ENCODE measurements at regions not wholly inside any gene's neighbourhood (a gene's known extent, or its start where the extent isn't known, plus 50 kb on each side); places are given as distances from the start of the nearest gene placed in this dataset.

DNA sequence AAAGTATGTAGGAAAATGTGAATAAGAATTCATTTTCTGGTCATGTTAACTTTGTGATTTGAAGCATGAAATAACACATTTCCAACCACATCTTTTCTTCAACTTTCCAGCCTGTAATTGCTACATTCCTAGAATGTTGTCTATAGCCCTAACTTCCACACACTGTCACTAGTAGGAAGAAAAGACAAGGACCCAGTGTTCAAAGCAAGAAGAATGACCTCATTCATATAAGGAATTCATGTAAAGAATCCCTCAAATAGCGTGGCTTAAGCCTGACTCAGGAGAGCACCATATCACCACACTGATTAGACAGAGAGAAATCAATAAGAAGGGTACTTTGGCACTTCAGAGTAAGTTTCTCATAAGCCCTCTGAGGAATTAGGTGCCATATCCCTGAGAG is 318.7 kb upstream of the CHRM2 start:
- DNase-seq (ENCODE audit: extremely low read depth in 1 of 2, low read depth in 1 of 2) = no peak

DNA sequence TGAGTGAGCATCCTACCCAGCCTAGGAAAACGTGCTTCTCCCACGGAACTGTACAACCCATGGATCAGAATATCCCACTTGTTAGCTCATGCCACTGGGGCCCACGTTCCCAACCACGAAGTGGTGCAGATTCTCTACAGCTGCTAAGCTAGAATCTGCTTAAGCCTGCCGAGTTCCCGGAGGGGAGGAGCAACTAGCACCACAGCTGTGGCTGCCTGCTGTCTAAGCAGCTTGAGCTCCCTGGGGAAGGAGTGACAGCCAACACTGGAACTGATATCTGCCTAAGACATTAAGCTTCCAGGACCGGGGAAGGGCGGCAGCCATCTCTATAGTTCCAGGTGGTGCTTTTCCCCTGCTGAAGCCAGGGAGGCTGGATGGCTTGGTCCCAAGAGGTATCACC is 334.7 kb upstream of the CHRM2 start:
- no peak for DNase-seq (ENCODE audit: extremely low read depth in 1 of 2, low read depth in 1 of 2)

DNA sequence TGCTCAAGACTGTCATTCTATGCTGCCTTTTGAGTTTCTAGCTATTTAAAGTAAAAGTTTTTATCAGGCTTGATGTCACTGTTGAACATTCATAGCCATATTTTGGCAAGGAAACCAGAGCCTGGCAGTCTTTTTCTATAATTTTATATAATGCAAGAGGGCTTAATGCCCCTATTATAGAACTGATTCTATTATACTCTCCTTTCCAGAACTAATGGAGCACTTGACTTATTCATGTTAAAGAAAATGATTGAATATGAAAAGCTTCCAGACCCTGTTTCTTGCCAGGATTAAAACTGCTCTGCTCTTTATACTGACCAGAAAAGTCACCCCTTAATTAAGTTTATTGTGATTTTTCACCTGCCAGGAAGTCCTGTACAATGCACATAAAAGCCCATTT is 337.6 kb upstream of the CHRM2 start:
- DNase-seq (ENCODE audit: extremely low read depth in 1 of 2, low read depth in 1 of 2) = no peak

DNA sequence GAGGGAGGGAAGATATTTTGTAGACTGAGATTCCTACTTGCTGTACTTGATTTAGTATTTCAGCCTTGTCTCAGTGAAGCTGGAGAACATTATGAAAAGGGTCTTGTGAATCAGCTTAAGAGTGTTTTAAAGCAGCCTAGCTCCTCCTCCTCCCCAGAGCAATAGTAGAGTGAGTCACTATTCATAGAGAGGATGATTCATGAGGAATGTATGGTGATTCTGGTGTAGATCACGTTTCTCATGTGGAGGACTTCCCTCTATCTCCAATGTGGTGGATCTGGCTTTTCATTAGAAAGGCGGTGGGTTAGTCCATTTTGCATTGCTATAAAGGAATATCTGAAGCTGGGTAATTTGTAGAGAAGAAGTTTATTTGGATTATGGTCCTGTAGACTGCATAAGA is 340.1 kb upstream of the CHRM2 start:
- no peak for DNase-seq (ENCODE audit: extremely low read depth in 1 of 2, low read depth in 1 of 2)

DNA sequence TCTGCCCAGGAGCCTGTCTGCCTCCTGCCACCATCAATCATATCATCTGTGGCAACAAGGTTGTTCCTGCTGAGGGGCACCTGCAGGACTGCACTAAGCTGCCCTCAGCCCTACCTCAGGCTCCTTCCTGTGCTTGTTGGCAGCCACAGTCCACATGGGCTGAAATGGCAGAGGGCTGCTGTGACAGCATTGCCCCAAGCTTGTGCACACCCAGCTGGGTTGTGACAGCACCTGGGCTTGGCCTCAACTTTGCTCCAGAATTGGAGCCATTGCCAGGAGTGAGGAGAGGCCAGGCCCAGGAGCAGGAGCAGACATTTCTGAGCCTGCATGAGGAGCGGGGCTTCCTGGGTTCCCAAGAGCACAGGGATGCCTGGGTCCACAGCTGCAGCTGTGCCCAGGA is 340.9 kb upstream of the CHRM2 start:
- DNase-seq (ENCODE audit: extremely low read depth in 1 of 2, low read depth in 1 of 2) = no peak

GRCh38 chr7:136526408-136527105 is 341.9 kb upstream of the CHRM2 start:
- no peak for DNase-seq (ENCODE audit: extremely low read depth in 1 of 2, low read depth in 1 of 2)

DNA sequence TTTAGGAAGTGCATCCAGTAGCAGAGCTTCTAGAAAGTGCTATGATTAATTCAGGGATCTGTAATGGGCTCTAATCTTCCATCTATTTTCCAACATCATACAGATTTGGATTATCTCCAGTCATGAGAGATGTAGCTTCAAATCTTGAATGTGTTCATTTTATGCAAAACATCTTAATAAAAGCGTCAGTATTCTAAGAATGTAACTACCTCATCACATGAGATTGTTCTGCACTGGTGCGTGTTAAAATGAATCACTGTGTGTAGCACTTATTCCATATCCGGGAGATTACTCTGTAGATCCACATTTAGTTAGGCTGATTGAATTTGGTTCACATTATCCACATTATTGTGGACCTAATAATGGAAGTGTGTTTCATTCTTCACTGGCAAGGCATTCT is 344.9 kb upstream of the CHRM2 start:
- DNase-seq (ENCODE audit: extremely low read depth in 1 of 2, low read depth in 1 of 2) = no peak

- no peak for DNase-seq (ENCODE audit: extremely low read depth in 1 of 2, low read depth in 1 of 2)
Measured at GRCh38 chr7:136517971-136518370, 350.5 kb upstream of the CHRM2 start.

GRCh38 chr7:136514776-136515175 is 353.7 kb upstream of the CHRM2 start:
- no peak for DNase-seq (ENCODE audit: extremely low read depth in 1 of 2, low read depth in 1 of 2)

GRCh38 chr7:136513744-136514143 is 354.7 kb upstream of the CHRM2 start:
- DNase-seq (ENCODE audit: extremely low read depth in 1 of 2, low read depth in 1 of 2) = no peak

DNA sequence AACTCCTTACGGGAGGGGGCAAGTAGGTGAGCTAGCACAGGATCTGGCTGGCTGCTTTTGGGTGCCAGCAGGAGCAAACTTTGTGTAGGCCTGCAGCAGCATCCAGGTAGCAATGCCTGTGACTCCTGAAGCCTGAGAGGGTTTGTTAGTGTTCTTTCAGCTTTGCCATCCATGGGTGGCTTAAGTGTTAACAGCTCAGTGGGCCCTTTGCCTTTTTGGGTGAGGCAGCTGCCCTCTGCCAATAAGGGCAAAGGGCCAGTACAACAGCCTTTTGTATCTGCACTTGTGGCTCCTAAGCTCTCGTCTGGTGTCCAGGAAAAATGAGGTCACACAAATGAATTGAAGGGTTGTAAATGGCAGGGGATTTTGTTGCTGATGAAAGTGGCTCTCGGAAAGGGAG is 359.0 kb upstream of the CHRM2 start:
- no peak for DNase-seq (ENCODE audit: extremely low read depth in 1 of 2, low read depth in 1 of 2)

- no peak for DNase-seq (ENCODE audit: extremely low read depth in 1 of 2, low read depth in 1 of 2)
Measured at GRCh38 chr7:136502162-136502561, 366.3 kb upstream of the CHRM2 start.

DNA sequence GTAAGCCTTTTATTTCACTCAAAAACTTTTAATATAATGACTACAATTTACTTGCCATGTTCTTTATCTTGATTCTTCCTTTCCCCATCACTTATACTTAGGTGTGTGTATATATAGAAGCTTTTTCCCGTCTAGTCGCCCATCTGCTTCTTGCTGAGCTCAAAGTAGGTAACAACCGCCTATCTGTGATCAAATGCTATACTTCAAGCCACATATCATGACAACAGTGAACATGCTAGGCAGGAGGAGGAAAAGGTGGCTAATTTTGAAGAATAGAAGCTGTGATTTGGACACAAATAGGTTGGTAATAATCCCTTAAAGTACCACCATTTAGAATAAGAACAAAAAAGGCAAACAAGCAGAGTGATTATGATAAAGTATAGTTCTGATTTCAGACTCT is 367.3 kb upstream of the CHRM2 start:
- no peak for DNase-seq (ENCODE audit: extremely low read depth in 1 of 2, low read depth in 1 of 2)

GRCh38 chr7:136496551-136496950 is 371.9 kb upstream of the CHRM2 start:
- DNase-seq (ENCODE audit: extremely low read depth in 1 of 2, low read depth in 1 of 2) = no peak

DNA sequence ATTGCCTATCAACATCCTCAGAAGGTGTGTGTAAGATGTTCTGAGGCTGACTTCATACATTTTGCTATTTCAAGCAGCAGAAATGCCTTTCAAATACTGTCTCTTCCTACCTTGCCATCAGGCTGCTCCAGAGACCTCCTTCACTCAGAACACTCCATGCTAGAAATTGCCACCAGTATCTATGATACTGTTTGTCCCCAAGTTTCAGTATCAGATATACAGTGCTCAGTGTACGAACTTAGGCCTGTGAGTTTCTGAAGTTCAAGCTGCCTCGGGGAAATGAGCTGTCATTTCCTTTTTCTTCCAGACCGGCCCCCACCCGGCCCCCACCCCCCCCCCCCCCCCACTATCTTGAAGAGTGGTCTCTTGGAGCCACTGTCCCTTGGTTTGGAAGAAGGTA is 373.4 kb upstream of the CHRM2 start:
- DNase-seq (ENCODE audit: extremely low read depth in 1 of 2, low read depth in 1 of 2) = no peak

DNA sequence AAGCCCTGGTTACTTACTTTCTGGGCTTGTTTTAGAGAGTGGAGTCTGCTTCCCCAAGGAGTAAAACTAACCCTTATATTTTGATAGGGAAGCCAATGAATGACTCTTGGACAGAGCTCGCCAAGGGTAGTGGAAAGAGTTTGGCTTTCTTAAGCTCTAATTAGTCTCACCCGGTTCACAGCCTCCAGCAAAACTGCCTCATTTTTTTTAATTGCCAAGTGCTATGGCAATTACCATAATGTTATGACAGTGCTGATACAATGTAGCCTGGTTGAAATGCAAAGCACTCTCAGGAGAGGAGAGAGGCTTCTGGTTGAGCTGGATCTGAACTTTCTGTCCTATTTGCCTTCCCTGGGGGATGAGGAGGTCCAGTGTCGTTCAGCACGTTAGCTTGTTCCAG is 376.1 kb upstream of the CHRM2 start:
- no peak for DNase-seq (ENCODE audit: extremely low read depth in 1 of 2, low read depth in 1 of 2)

GRCh38 chr7:136489808-136490207 is 378.6 kb upstream of the CHRM2 start:
- DNase-seq (ENCODE audit: extremely low read depth in 1 of 2, low read depth in 1 of 2) = no peak

DNA sequence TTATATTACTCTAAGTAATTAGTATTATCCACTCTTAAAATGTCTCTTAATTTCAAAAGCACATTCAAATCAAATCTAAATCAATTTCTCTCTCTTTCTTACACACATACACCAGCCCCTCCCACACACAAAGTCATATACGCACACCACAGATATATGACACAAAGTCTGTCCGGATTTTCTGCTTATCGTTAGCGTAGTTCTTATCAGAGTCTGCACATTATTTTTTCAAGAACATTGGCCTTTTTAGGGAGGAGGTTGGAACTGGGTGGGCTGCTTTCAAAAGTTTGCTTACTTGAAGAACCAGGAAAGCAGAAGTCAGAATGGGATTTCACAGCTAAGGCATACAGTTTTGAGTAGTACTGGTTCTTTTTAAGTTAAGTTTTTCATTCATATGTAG is 387.6 kb upstream of the CHRM2 start:
- no peak for DNase-seq (ENCODE audit: extremely low read depth in 1 of 2, low read depth in 1 of 2)

DNA sequence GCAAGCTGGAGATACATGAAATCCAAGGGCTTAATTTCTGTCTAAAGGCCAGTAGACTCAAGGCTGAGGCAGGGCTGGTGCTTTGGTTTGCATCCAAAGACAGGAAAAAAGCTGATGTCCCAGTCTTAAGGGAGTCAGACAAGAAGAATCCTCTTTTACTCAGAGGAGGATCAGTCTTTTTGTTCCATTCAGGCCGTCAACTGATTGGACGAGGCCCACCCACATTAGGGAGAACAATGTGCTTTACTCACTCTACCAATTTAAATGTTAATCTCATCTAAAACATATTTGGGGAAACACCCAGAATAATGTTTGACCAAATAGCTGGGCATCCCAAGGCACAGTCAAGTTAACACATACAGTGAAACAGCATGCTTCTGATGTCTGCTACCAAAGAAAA is 388.5 kb upstream of the CHRM2 start:
- no peak for DNase-seq (ENCODE audit: extremely low read depth in 1 of 2, low read depth in 1 of 2)

- DNase-seq (ENCODE audit: extremely low read depth in 1 of 2, low read depth in 1 of 2) = no peak
Measured at GRCh38 chr7:136470179-136470578, 398.3 kb upstream of the CHRM2 start.

- DNase-seq (ENCODE audit: extremely low read depth in 1 of 2, low read depth in 1 of 2) = no peak
Measured at GRCh38 chr7:136452949-136453348, 415.5 kb upstream of the CHRM2 start.

DNA sequence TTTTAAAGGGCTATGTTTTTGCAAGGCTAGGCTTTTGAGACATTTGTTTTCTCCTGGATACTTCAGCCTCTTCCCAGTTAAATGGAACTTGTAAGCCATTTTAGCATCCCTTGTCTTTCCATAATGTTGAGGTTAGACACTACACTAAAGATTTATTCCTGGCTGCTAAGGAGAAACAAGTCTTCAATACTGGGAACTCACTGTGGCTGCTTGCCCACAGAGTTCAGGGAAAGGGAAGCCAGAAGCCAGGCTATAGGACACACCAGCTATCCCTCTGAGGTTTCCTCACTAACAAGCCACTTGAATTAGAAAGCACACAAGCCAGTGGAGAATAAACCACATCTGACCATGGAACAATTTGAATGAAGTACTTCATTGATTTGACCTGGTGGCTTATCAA is 421.7 kb upstream of the CHRM2 start:
- no peak for DNase-seq (ENCODE audit: extremely low read depth in 1 of 2, low read depth in 1 of 2)

DNA sequence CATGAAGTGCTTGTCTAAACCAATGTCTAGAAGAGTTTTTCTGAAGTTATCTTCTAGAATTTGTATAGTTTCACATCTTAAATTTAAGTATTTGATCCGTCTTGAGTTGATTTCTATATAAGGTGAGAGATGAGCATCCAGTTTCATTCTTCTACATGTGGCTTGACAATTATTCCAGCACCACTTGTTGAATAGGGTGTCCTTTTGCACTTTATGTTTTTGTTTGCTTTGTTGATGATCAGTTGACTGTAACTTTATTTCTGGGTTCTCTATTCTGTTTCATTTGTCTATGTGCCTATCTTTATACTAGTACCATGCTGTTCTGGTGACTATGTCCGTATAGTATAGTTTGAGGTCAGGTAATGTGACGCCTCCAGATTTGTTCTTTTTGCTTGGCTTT is 426.6 kb upstream of the CHRM2 start:
- DNase-seq (ENCODE audit: extremely low read depth in 1 of 2, low read depth in 1 of 2) = no peak
